ENCODE measurements at regions not wholly inside any gene's neighbourhood (a gene's known extent, or its start where the extent isn't known, plus 50 kb on each side); places are given as distances from the start of the nearest gene placed in this dataset.

DNA sequence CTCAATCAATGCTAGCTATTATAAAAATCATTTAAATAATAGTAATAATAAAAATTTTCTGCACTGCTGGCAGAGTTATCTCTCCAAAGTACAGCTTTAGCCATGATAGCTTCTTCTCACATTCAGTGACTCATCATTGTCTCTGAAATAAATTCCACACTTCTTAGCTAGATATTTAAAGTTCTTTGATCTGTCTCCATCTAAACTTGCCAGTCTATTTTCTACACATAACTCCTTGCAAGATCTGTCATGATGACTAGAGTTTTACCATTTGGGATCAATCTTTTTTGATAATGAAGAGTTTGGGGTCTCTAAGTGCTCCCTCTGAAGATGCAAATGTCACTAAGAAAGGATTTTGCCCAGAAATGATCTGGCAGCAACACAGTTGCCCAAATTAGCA is 155.4 kb upstream of the LHCGR start:
- TF ChIP-seq CTCF (IDR thresholded peaks at IDR 0.05; ENCODE audit: insufficient read depth, low read depth, low read length) (no peak), EZH2 (IDR thresholded peaks at IDR 0.05; ENCODE audit: insufficient read depth, low read length) (no peak)
